Heart right ventricle (tissue), 16 donors: ENCODE measurements at regions not wholly inside any gene's neighbourhood (a gene's known extent, or its start where the extent isn't known, plus 50 kb on each side); places are given as distances from the start of the nearest gene placed in this dataset.
"Not testable (repeated sequence)": the region's sequence is repeated elsewhere in the genome, so short reads cannot be mapped to it uniquely, and the experiment has no call there.

Experiments
- ATAC-seq, 8 donors: fragments of 200-7000 bp; cut with Tn5 transposase; one replicate each; pipeline ENCODE4 v1.9.1; 2020; ENCODE audit warnings: mild to moderate bottlenecking in 8 of 8, moderate library complexity in 8 of 8, moderate number of reproducible peaks in 1 of 8
- DNase-seq, 2 donors: peaks; one replicate each; pipeline ENCODE4 v3.0.0-alpha.2; 2020
- H3K27ac ChIP-seq, 10 donors: fragments of 200-600 bp; sonication (generic) in 2 of 10; one replicate each; pipeline versions ENCODE4 v1.5.0 to v1.8.0; 2020 to 2022; ENCODE audit warnings: mild to moderate bottlenecking in 3 of 10
- H3K27me3 ChIP-seq, 7 donors: fragments of 200-600 bp; one replicate each; pipeline ENCODE4 v1.8.0; 2021 to 2022; ENCODE audit warnings: mild to moderate bottlenecking in 2 of 7
- H3K36me3 ChIP-seq, 9 donors: fragments of 200-600 bp; sonication (generic) in 1 of 9; one replicate each; pipeline versions ENCODE4 v1.5.0 to v1.8.0; 2020 to 2022; ENCODE audit warnings: mild to moderate bottlenecking in 2 of 9
- H3K4me1 ChIP-seq, 9 donors: fragments of 200-600 bp; sonication (generic) in 1 of 9; one replicate each; pipeline versions ENCODE4 v1.5.0 to v1.8.0; 2020 to 2022; ENCODE audit warnings: mild to moderate bottlenecking in 4 of 9
- H3K4me3 ChIP-seq, 10 donors: fragments of 200-600 bp; sonication (generic) in 2 of 10; one replicate each; pipeline versions ENCODE4 v1.5.0 to v1.8.0; 2020 to 2022; ENCODE audit warnings: mild to moderate bottlenecking in 7 of 10, moderate library complexity in 2 of 10
- H3K9me3 ChIP-seq, 11 donors: fragments of 200-600 bp in 10 of 11; sonication (generic) in 2 of 11; one replicate each; pipeline versions ENCODE4 v1.5.0 to v1.8.0; 2013 to 2022; ENCODE audit warnings: mild to moderate bottlenecking in 2 of 11, control low read depth in 1 of 11, moderate library complexity in 1 of 11
- CTCF ChIP-seq, 9 donors: fragments of 200-600 bp; sonication (generic) in 2 of 9; IDR thresholded peaks; one replicate each; pipeline versions ENCODE4 v1.5.0 to v1.8.0; 2021 to 2022; ENCODE audit warnings: antibody characterized with exemption in 9 of 9, mild to moderate bottlenecking in 5 of 9, moderate library complexity in 1 of 9
- WGBS, 2 donors: extraction: QIAGEN DNeasy Blood & Tissue Kit; methylation state at CpG; one replicate each; pipeline ENCODE4 v1.1.7; 2013; ENCODE audit warnings: inconsistent platforms in 1 of 2; 5-methylcytosine and 5-hydroxymethylcytosine counted together
- intact Hi-C, 10 donors: fragments of 100-400 bp; cut with DNase I; formaldehyde crosslinking; loops; one replicate each; pipeline versions ENCODE4 v1.11.1 to v1.14.2; 2022
- donor health status: Arrhythmogenic right ventricular cardiomyopathy.
- donor health status: ischemic (EF 13 %, LVEDD 7.1; RV severe dilation, severe dysfunction).
- donor health status: healthy with polysubstance abuse.
- donor health status: DM: no; HTN: yes; CAD: no.
- donor health status: DM: no; HTN: no; CAD: no.
- donor health status: ischemic (EF 25% LVEDD 6.9; RV normal size, moderate dysfunction).
- donor health status: ischemic (EF 25% LVEDD 5.7; RV mildly dilated, moderate dysfunction).
- donor health status: healthy.
- donor health status: DM: yes; HTN: yes; CAD: no.
- donor health status: Ischemic cardiomyopathy.
- donor health status: ischemic (EF 35%, LVEDD 5.7; RV mildly dilated, moderate dysfunction).
- donor health status: nonischemic (EF 11% LVEDD 7.7; RV severe dilation, severe dysfunction).
- donor health status: DM: yes; HTN: yes; CAD: no.
- donor health status: PGD.
- donor health status: ischemic (EF 29% LVEDD 5.4; RV normal size, mild dysfunction).
- donor health status: nonischemic (EF 23%, LVEDD 6.1; RV moderate dilation, normal function).

DNA sequence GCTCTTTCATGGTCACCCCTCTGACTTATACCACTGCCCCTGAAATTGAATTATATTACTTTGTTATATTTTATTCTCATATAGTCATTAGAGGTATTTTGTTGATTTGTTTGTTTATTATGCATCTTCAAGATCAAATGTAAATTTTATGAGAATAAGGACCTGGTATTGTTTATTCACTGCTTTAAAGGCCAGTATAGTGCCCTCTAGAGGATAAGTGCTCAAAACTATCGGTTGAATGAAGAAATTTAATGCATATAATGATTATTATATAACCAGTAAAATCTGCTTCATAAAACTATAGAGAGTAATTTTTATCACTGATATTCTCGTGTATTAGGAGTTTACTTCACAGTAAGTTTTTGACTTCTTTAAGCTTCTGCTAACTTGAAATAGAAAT, 1401.9 kb downstream of the SLITRK1 start:
- ATAC-seq (no peak), DNase-seq (no peak)
- no peak for TF ChIP-seq CTCF (IDR thresholded peaks at IDR 0.05)
- H3K9me3 ChIP-seq: peaks cover 0 to 8% (median 0%) of the 10 kb centered on the region in 11 donors
- H3K27me3 ChIP-seq: no peaks in the 10 kb centered on the region
- no peaks in the 10 kb centered on the region for H3K36me3 ChIP-seq
- H3K4me1 ChIP-seq: no peaks in the 10 kb centered on the region
- H3K27ac ChIP-seq: no peak overlapping the region
- H3K4me3 ChIP-seq: no peak overlapping the region
- intact Hi-C loops: no loop called here
- 34 to 36% methylated on average over 2 of the region's 2 CpGs for WGBS, 2 donors

- 45 to 49% methylated on average over 1 of the region's 1 CpG for WGBS, 2 donors
- DNase-seq: no peak
- no peaks in the 10 kb centered on the region for H3K27me3 ChIP-seq
- H3K9me3 ChIP-seq: peaks cover 0 to 3% (median 0%) of the 10 kb centered on the region in 11 donors
- H3K4me3 ChIP-seq: no peak overlapping the region
- no peak overlapping the region for H3K27ac ChIP-seq
- TF ChIP-seq CTCF (IDR thresholded peaks at IDR 0.05): no peak
- H3K36me3 ChIP-seq: no peaks in the 10 kb centered on the region
- H3K4me1 ChIP-seq: no peaks in the 10 kb centered on the region
- ATAC-seq: no peak
- intact Hi-C loops: no loop called here
These were observed 1404.8 kb downstream of the SLITRK1 start for GRCh38 chr13:82477436-82477835.

DNA sequence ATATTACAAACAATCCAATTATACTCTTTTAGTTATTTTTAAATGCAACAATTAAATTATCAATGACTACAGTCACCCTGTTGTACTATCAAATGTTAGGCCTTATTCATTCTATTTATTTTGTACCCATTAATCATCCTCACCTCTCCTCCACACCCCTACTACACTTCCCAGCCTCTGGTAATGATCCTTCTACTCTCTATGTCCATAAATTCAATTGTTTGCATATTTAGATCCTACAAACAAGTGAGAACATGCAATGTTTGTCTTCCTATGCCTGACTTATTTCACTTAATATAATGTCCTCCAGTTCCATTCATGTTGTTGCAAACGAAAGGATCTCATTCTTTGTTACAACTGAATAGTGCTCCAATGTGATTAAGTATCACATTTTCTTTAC, 1414.6 kb downstream of the SLITRK1 start:
- DNase-seq (no peak), ATAC-seq (no peak)
- intact Hi-C loops: no loop called here
- WGBS, 2 donors: 51 to 60% methylated on average over 1 of the region's 1 CpG
- no peaks in the 10 kb centered on the region for H3K4me1 ChIP-seq
- no peaks in the 10 kb centered on the region for H3K27me3 ChIP-seq
- H3K4me3 ChIP-seq: no peak overlapping the region
- no peak overlapping the region for H3K27ac ChIP-seq
- TF ChIP-seq CTCF (IDR thresholded peaks at IDR 0.05): no peak
- no peaks in the 10 kb centered on the region for H3K36me3 ChIP-seq
- H3K9me3 ChIP-seq: no peaks in the 10 kb centered on the region

DNA sequence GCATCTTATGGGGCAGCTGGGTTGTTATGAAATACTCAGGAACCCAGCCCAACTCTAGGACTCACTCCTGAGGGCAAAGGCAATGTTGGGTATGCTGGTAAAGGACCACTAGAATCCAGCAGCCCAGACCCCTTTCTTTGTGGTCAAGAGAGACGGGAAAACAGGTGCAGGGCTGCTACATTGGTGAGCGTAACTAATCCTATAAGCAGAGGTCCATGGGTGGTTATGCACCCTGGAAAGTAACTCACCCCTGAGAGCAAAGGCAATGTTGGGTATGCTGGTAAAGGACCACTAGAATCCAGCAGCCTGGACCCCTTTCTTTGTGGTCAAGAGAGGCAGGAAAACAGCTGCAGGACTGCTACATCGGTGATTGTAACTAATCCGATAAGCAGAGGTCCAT, 1422.7 kb downstream of the SLITRK1 start:
- peaks cover 0 to 31% (median 0%) of the 10 kb centered on the region in 11 donors for H3K9me3 ChIP-seq
- intact Hi-C loops, H3K4me3 ChIP-seq, H3K4me1 ChIP-seq, H3K27me3 ChIP-seq, DNase-seq, H3K27ac ChIP-seq, ATAC-seq, H3K36me3 ChIP-seq: not testable (repeated sequence)
- 74 to 80% methylated on average over 4 of the region's 4 CpGs for WGBS, 2 donors

- Histone ChIP-seq H3K27ac (no peak overlapping the region), H3K9me3 (peaks cover 0 to 37% (median 0%) of the 10 kb centered on the region in 11 donors), H3K36me3 (no peaks in the 10 kb centered on the region), H3K4me1 (no peaks in the 10 kb centered on the region), H3K4me3 (no peak overlapping the region), H3K27me3 (no peaks in the 10 kb centered on the region)
- DNase-seq (no peak), ATAC-seq (no peak)
- TF ChIP-seq CTCF (IDR thresholded peaks at IDR 0.05): no peak
- 90 to 93% methylated on average over 13 of the region's 13 CpGs for WGBS, 2 donors
- intact Hi-C loops: no loop called here
These were observed 1424.1 kb downstream of the SLITRK1 start for GRCh38 chr13:82458169-82458568.

GRCh38 chr13:82457548-82457947, 1424.7 kb downstream of the SLITRK1 start:
- H3K36me3 ChIP-seq, H3K27me3 ChIP-seq, intact Hi-C loops, H3K4me1 ChIP-seq, H3K27ac ChIP-seq, H3K4me3 ChIP-seq, ATAC-seq, DNase-seq: not testable (repeated sequence)
- 84% methylated on average over 13 of the region's 13 CpGs for WGBS, 2 donors
- peaks cover 0 to 44% (median 0%) of the 10 kb centered on the region in 11 donors for H3K9me3 ChIP-seq
